Panc1 (cell line): ENCODE measurements at regions not wholly inside any gene's neighbourhood (a gene's known extent, or its start where the extent isn't known, plus 50 kb on each side); places are given as distances from the start of the nearest gene placed in this dataset.

ENCODE experiments used
- CTCF ChIP-seq: fragments of 450-650 bp; IDR thresholded peaks from 2 replicates; pipeline ENCODE4 v1.5.1; 2017; ENCODE audit warnings: mild to moderate bottlenecking
- POLR2AphosphoS5 ChIP-seq: IDR thresholded peaks from 2 replicates; pipeline ENCODE4 v1.6.1; 2012; ENCODE audit warnings: mild to moderate bottlenecking, low read depth, low read length, moderate library complexity
- REST ChIP-seq, 2 experiments: IDR thresholded peaks; 2 replicates each; pipeline ENCODE4 v1.6.1; 2011 to 2012; ENCODE audit warnings: low read depth in 2 of 2, control low read depth in 1 of 2, low read length in 1 of 2, mild to moderate bottlenecking in 1 of 2, moderate library complexity in 1 of 2; ENCODE audit not compliant: insufficient read depth in 1 of 2
- SIN3A ChIP-seq: IDR thresholded peaks from 2 replicates; pipeline ENCODE4 v1.6.1; 2012; ENCODE audit warnings: low read depth, mild to moderate bottlenecking, low read length, moderate library complexity, borderline replicate concordance; ENCODE audit not compliant: insufficient read depth
- TCF7L2 ChIP-seq: IDR thresholded peaks from 2 replicates; pipeline ENCODE4 v1.6.1; 2011; ENCODE audit warnings: mild to moderate bottlenecking, low read depth, low read length, inconsistent platforms

- TF ChIP-seq CTCF (no peak), POLR2AphosphoS5 (no peak), TCF7L2 (no peak), SIN3A (no peak), REST (IDR thresholded peaks at IDR 0.05; ENCODE audit: insufficient read depth in 1 of 2, low read depth in 2 of 2, low read length in 1 of 2) (no peak)
Observed at GRCh38 chr11:101306721-101307120, 177.1 kb upstream of the PGR start.
